DMS153 treated with DMSO at 0.1 percent for 48 hours (cell line): ENCODE measurements at regions not wholly inside any gene's neighbourhood (a gene's known extent, or its start where the extent isn't known, plus 50 kb on each side); places are given as distances from the start of the nearest gene placed in this dataset.

Source experiments
- DNase-seq: peaks from one replicate; lab custom pipeline; 2025; ENCODE audit not compliant: unreplicated experiment; lab: John Stamatoyannopoulos, UW

DNA sequence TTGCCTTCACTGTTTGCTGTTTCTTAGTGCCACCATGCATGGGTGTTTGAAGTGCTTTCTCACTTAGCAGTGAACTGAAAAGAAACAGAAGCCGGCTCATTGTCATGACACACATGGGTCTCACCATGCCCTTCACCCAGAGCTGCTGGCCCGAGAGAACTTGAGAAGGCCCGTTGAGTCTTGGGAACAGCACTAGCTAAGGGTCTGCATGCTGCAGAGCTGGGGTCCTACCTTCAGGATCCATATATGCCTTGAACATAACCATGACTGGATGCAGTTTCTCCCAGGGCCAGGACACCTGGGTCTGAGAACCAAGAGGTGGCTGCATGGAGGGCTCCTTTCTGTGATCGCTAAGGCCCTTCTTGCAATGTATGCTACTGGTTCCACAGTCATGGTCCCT, 245.5 kb upstream of the HS6ST1 start:
- DNase-seq: no peak

GRCh38 chr2:128564551-128564950, 245.9 kb upstream of the HS6ST1 start:
- no peak for DNase-seq

GRCh38 chr2:128565441-128565840, 246.8 kb upstream of the HS6ST1 start:
- DNase-seq: no peak

DNA sequence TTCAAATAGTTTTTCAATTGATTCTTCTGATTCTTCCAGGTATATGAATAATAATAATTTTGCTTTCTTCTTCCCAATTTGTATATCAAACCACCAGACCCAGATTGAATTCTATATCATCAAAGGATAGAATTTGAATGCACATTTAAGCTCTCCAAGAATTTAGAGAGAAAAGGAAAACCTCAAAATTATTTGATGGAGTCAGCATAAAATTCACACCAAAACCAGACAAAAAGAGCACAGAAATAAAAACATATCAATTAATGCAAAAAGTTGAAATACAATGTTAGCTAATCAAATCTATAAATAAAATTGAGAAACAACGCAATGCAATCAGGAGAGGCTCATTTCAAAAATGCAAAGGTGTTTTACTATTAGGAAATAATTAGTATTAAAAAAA, 248.0 kb upstream of the HS6ST1 start:
- no peak for DNase-seq

GRCh38 chr2:128568106-128568505, 249.4 kb upstream of the HS6ST1 start:
- DNase-seq: no peak

DNA sequence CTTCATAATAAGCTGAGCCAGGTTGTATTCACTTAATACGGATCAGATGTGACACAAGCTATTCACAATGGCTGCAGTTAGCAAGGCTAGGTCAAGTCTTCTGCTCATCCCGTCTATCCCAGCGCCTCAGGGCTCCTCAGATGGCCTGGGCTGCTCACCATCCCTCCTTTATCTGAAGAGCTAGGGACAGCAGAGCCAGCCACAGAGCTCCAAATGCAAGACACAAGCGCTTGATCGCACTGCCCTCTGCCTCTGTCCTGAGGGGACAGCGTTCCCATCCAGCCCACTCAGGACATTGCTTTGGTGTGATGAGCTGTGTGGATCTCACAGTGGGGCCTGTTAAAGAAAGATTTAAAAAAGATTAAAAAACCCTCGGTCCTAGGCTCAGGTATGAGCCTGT, 254.4 kb upstream of the HS6ST1 start:
- no peak for DNase-seq

GRCh38 chr2:128573531-128573930, 254.9 kb upstream of the HS6ST1 start:
- no peak for DNase-seq

- no peak for DNase-seq
Observed at GRCh38 chr2:128577141-128577930, 258.7 kb upstream of the HS6ST1 start.

DNA sequence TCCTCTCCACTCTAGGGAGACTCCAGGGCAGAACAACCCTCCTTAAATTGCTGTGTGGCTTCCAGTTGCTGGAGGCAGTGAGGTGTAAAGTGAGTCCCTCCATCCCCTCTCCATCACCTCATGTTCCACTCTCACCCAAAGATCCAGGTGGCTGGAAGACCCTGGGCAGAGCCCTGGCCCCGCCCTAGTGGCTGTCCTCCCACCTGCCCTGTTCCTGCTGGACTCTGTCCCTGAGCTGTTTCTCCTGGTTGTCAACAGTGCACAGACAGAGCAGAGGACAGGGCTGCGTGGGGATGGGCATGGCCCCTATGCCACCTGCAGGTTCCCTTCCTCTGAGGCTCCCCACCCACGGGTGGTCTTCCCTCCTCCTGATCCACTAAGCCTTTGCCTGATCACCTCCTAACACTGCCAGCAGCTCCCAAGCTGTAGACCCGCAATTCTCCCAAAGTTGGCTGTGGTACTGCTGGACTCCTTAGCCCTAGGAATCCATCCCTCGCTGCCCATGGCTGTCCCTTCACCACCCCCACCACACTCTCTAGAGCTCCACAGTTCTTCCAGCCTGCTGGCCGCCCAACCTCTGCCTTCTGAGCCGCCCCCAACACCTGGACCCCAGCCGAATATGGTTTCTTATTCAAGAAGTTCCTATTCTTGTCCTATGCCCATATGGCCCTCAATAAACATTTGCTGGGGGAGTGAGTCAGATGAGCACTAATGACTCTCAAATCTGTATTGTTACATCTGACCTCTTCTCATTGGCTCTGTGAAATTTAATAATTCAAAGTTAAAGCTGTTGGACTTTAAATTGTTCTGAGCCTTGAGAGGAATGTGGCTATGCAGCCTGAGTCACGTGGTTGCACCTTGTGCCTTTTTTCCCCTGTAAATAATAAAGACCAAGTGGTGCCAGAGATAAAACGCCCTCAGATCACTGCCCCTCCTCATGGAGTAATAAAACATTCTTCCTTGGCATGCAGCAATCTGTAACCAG, 260.0 kb upstream of the HS6ST1 start:
- no peak for DNase-seq

DNA sequence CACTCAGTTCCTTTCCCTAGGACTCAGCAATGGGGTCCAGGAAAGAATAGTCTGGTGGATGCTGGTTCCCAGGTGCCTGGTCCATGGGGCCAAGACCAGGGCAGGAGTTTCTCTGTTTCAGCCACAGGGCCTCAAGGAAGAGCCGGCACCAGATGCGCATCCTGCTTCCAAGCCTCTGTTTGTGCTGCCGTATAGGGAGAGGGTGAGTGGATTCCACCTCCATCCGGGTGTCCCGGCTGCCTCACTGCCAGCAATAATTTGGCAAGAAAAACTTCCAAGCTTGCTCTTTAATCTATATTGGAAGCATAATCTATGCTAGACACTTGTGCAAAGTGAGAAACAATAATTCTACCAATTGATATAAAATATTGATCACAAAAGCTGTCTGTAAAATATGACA, 261.2 kb upstream of the HS6ST1 start:
- DNase-seq: no peak

- DNase-seq: no peak
Observed at GRCh38 chr2:128580988-128581848, 262.6 kb upstream of the HS6ST1 start.

DNA sequence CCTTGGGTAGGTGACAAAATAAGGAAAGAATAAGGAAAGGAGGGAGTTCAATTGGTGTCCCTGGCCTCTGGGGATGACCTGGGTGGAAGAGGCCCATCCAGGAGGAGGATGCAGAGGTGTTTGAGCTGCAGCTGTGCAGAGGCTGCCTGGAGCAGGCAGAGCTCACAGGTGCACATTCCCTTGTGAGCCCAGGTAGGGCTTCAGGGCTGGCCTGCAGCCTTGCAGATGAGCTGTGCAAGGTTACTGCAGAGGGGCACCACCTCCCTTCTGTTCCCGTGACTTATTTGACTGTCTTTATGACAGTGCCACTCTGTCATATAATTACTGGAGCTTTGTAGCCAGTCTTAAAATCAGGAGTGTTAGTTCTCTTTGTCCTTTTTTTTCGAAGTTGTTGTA, 263.2 kb upstream of the HS6ST1 start:
- no peak for DNase-seq

GRCh38 chr2:128584296-128584890, 265.7 kb upstream of the HS6ST1 start:
- no peak for DNase-seq

DNA sequence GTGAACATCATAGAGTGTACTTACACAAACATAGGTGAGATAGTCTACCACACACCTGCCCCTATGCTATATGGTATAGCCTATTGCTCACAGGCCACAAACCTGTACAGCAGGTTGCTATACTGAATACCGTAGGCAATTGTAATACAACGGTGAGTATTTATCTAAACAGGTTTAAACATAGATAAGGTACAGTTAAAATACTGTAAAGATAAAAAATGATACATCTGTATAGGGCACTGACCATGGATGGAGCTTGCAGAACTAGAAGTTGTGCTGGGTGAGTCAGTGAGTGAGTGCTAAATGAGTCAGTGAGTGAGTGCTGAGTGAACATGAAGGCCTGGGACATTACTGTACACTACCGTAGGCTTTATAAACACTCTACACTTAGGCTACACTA, 267.0 kb upstream of the HS6ST1 start:
- DNase-seq: no peak

DNA sequence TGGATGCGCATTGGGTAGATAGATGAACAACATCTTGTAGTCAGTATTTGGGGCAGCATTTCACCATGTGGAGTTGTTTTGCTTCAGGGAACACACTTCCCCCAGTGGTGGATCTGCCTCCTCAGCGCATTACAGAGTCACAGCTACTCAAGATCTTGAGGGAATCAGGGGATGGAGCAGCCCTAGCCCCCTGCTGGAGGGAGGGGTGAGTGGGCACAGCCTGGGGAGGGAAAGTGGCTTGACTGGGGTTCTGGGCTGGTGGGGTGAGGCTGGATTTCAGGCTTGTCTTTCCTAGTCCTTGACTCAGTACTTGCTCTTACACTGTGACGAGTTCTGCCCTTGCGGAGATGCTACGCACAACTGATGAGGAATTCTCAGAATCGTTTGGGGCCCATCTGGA, 271.0 kb upstream of the HS6ST1 start:
- DNase-seq: no peak

DNA sequence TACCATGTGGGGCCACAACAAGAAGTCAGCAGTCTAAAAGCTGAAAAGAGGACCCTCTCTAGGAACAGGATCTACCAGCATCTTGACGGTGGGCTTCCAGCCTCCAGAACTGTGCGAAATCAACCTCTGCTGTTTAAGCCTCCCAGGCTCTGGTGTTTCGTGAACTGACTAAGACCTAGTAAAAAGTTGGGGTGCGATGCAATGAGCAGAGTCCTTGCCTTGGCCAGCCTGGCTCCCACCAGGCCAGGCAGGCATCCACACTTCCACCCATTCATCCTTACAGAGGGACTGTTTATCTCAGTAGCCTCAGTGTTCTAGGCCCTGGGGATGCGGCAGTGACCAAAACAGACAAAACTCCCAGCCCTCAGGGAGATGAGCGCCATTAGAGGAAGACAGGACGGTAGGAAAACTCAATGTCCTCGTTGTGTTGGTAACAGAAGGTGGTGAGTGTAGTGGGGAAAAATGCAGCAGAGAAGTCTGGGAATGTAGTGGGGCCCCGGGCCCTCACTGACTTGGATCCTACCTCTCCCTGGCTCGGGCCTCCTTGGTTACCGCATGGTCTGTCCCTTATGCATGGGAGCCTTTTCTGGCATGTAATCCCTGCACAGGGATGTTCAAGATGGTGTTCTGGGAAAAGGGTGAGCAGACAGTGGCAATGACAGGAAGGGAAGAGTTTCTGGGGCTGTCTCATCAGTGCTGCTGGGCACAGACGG, 271.8 kb upstream of the HS6ST1 start:
- DNase-seq: no peak

GRCh38 chr2:128591022-128591860, 272.6 kb upstream of the HS6ST1 start:
- DNase-seq: no peak

DNA sequence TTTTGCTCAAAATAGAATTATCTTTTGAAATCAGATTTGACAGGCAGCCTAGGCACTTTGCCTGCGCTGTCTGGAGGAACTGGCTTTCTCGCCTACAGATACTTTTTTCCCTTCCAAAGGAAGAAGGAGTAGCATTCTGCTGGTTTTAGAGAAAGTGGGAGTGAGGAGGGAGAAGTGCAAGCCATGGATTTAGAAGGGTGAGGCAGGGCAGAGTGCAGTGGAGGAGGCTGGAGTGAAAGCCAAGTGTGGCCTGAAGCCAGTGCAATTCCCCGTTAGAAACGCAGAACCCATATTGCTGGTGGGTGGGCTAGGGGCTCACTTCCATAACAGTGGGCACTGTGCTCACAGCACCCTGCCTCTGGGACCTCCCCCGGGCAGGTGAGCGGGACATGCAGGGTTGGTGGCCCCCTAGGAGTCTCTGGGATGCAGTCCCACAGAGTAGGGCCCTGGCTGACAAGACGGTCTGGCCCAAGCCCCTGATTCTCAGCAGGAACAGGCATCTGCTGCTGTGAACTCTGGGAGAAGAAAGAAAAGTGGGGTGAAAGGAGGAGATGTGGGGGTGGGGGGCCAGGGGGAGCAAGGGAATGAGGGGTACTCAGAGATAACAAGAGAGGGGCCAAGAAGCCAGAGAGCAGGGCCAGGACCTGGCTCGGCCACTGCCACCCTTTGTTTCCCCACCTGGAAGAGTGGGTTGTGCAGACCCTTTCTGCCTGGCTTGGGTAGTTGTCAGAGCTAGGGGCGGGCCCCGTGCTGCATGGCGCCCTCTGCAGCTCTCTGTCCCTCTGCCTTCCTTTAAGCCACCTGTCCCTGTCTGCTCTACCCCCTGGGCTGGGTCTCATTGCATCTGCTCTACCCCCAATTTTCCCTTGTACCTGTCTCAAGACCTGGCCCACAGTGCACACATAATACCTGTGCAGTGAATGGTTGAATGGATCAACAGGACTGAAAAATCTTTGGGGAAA, 273.5 kb upstream of the HS6ST1 start:
- DNase-seq: no peak
